Suppressor macrophage treated with lipopolysaccharide for 1 hour (primary cell): ENCODE measurements at regions not wholly inside any gene's neighbourhood (a gene's known extent, or its start where the extent isn't known, plus 50 kb on each side); places are given as distances from the start of the nearest gene placed in this dataset.

Experiments used
- DNase-seq, 3 donors: peaks; one replicate each; pipeline ENCODE4 v3.0.0-alpha.2; 2020 to 2022

GRCh38 chr3:168495932-168496331 lies 400.2 kb upstream of the GOLIM4 start:
- DNase-seq: no peak

GRCh38 chr3:168495270-168495669 lies 399.5 kb upstream of the GOLIM4 start:
- DNase-seq: no peak

- DNase-seq: no peak
Measured at GRCh38 chr3:168493412-168494205, 397.9 kb upstream of the GOLIM4 start.

DNA sequence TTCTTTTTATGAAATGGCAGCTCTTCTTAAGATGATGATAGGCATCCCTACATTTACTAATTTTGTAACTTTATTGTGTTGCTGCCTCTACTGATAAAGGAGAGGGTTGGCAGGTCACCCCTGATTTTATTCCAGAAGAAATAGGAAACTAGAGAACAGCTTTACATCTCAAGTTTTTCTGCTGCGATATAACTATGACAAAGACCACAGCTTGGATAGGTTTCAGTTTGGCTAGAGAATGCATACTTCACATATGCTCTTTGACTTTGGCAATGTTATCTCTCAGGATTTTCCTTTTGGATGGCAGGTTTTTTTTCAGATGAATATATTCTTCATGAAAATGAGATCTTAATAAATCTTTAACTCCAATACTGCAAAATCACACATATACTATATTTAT lies 395.3 kb upstream of the GOLIM4 start:
- DNase-seq: no peak

- no peak for DNase-seq
Measured at GRCh38 chr3:168489301-168489700, 393.6 kb upstream of the GOLIM4 start.

GRCh38 chr3:168485936-168486335 lies 390.2 kb upstream of the GOLIM4 start:
- DNase-seq: no peak

DNA sequence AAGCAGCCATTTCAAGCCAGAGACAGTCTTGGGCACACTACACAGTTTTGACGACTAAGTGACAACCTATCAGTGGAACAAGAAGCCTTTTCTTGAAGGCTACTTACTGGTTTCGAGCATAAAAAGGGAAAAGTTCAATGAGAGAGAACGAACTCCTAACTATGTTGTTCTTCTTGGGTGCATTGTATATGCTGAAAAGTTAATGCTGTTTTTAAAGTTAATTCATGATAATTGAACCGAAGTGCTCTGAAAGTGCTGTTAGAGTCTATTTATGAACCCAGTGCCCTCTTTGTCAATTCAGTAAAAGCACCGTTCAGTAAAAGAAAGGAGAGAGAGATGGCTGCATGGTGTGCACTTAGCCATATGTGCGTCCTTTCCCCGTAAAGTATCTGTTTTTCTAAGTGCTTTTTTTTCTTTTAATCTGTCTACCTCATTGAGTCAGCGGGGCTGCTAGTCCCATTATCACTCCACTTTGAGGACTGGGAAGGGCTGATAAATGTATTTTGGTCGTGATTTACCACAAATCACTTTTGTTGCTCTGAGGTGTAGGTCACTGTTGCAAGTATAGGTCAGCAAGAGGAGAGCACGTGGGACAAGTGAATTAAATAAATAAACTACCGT lies 380.7 kb upstream of the GOLIM4 start:
- DNase-seq: no peak

GRCh38 chr3:168475704-168476103 lies 380.0 kb upstream of the GOLIM4 start:
- no peak for DNase-seq

- no peak for DNase-seq
Measured at GRCh38 chr3:168473334-168473890, 377.7 kb upstream of the GOLIM4 start.

GRCh38 chr3:168472783-168473182 lies 377.1 kb upstream of the GOLIM4 start:
- DNase-seq: no peak

GRCh38 chr3:168470380-168470779 lies 374.7 kb upstream of the GOLIM4 start:
- no peak for DNase-seq

GRCh38 chr3:168469436-168469835 lies 373.7 kb upstream of the GOLIM4 start:
- DNase-seq: no peak

DNA sequence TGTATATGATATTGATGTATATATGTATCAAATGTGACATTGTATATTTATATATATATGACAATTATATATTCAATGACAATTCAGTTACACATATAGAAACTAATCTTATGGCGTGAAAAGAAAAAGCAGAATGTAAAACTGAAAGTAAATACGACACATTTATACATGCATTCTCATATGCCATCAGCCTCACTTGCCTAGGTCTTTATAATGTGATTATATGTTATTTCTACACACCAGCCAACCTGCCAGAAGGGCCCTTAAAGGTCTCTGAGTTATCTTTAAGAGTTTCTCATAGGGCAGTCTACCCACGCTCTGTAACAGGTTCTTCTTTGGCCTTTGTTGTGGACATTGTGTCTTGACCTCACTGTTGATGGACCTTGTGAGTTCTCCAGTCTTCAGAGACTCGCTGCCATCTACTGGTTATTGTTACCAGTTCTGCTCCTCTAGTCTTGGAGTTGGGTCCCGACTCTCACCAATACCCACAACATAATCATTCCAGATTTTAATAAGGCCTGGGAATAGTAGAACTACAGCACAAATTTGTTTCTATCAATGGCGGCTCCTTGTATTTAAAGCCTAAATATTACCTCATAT lies 371.5 kb upstream of the GOLIM4 start:
- peak; percentile 62 to 71 (median 63) for DNase-seq

DNA sequence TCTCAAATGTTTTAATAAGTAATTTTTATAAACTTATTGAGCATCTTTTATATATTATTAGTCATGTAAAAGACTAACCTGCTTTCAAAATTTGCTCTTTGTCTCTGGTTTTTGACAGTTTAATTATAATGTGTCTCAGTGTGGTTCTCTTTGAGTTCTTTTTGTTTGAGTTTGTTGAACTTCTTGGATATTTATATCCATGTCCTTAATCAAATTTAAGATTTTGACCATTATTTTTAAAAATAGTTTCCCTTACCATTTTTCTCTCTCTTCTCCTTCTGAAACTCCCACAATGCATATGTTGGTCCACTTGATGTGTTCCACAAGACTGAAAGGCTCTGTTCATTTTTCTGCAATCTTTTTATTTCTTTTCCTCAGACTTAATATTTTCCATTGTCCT lies 366.1 kb upstream of the GOLIM4 start:
- DNase-seq: no peak

GRCh38 chr3:168459226-168459784 lies 363.6 kb upstream of the GOLIM4 start:
- DNase-seq: no peak

DNA sequence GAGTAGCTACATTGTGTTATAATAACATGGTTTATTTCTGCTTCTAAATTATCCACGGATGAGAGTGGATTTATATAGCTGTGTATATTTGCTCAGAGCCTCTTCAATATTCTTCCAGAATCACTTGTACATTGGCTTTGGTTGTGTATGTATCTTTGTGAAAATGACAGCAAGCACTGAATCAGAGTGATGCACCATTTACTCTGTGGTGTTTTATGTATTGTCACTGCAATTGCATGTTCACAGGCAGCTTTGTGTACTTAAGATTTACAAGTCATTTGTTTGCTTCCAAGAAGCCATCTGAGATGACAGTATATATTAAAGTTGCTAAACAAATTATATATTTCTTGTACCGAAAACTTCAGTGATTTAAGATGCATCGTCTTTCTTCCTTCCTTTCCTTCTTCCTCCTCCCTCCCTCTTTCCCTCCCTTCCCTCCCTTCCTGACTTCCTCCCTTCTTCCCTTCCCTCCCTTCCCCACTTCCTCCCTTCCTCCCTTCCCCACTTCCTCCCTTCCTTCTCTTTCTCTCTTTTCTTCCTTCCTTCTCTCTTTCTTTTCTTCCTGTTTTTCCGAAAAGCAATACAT lies 362.3 kb upstream of the GOLIM4 start:
- no peak for DNase-seq

- DNase-seq: no peak
Measured at GRCh38 chr3:168455814-168456213, 360.1 kb upstream of the GOLIM4 start.

- no peak for DNase-seq
Measured at GRCh38 chr3:168453623-168454022, 357.9 kb upstream of the GOLIM4 start.

DNA sequence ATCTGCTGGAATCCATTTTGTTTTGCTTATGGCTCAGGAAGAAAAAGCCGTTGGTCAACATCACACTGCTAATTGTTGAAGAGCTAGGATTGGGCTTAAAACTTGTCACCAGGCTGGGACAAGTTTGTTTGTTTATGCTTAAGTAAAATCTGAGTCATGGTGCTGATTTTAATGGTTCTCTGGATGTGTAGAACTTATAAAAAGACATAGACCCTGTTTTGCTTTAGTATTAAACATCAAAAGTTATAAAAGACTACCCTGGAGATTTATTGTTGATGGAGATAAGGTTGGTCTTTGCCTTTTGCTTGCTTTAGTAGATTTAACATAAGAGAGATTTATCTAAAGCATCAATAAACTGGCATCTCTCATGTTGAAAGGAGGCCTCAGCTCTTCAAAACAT lies 348.2 kb upstream of the GOLIM4 start:
- no peak for DNase-seq

DNA sequence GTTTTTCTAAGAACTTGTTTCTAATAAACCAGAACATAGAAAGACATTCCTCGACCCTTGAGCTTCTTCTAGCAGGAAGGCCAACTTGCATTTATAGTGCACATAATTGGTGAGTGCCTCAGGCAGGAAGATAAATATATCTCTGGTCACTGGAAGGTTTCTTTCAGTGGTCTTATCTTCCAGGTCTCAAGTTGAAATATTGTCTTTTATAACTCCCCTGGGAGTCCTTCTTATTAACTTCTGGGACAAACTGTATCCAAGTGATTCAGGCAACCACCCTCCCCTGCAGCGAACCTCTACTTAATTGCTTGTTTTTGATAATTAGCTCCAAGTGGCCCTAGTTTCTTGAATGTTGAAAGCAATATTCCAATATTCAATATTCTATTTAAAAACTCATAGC lies 346.8 kb upstream of the GOLIM4 start:
- no peak for DNase-seq

- DNase-seq: no peak
Measured at GRCh38 chr3:168436245-168436724, 340.6 kb upstream of the GOLIM4 start.

DNA sequence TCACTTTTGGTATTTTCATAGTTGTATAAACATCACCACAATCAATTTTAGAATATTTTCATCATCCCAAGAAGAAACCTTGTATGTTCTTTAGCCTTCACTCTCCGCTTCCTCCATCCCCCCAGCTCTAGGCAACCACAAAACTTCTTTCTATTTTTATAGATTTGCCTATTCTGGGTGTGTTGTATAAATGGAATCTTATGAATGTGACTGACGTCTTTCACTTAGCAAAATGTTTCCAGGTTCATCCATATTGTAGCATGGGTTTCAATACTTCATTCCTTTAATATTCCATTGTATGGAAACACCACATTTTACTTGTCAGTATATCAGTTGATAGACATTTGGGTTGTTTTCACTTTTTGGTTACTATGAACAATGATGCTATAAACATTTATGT lies 335.8 kb upstream of the GOLIM4 start:
- no peak for DNase-seq
